ENCODE measurements at regions not wholly inside any gene's neighbourhood (a gene's known extent, or its start where the extent isn't known, plus 50 kb on each side); places are given as distances from the start of the nearest gene placed in this dataset.

GRCh38 chr1:24985737-24986136 lies 55.7 kb upstream of the RUNX3 start:
- no peak for TF ChIP-seq TAF1 (IDR thresholded peaks at IDR 0.05; ENCODE audit: low read depth, low read length)
- no peak for TF ChIP-seq POLR2AphosphoS5 (IDR thresholded peaks at IDR 0.05; ENCODE audit: low read depth, low read length)
- TF ChIP-seq POLR2A (IDR thresholded peaks at IDR 0.05; ENCODE audit: low read depth, low read length), result no peak
- TF ChIP-seq SPI1 (IDR thresholded peaks at IDR 0.05; ENCODE audit: low read depth, low read length), result no peak
- no peak for TF ChIP-seq POU2F2 (IDR thresholded peaks at IDR 0.05; ENCODE audit: low read depth, low read length)
- no peak for TF ChIP-seq PAX5 (IDR thresholded peaks at IDR 0.05; ENCODE audit: insufficient read depth, low read length, severe bottlenecking)
